ENCODE measurements at regions not wholly inside any gene's neighbourhood (a gene's known extent, or its start where the extent isn't known, plus 50 kb on each side); places are given as distances from the start of the nearest gene placed in this dataset.
"Not testable (repeated sequence)": the region's sequence is repeated elsewhere in the genome, so short reads cannot be mapped to it uniquely, and the experiment has no call there.

GRCh38 chr16:65373097-65373496 is 251.2 kb upstream of the CDH11 start:
- Mint-ChIP-seq H3K27me3 (no peaks in the 10 kb centered on the region), H3K36me3 (ENCODE audit: insufficient read depth) (no peaks in the 10 kb centered on the region), H3K9me3 (peaks cover 0 to 9% of the 10 kb centered on the region in 2 donors), H3K27ac (no peak overlapping the region), H3K4me1 (ENCODE audit: low read depth in 2 of 2) (no peaks in the 10 kb centered on the region), H3K4me3 (no peak overlapping the region)
- DNase-seq, result no peak
- ATAC-seq (replicated peaks), result no peak

DNA sequence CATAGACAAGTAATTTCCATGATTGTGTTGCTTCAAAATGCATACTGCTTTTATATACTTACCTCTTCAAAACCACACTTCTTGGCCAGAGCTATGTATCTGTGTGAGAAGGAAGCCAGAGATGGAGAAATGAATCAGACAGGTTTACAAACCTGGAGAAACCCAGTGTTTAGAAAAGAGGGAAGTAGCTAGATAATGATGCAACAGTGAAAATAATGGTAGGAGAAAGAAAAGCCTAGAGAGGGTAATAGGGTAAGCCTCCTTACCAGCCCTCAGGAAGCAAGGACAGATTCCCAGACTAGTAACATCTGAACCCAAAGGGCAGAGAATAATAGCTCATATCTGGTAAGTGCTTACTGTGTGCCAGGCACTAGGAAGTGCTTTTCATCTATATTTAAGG is 250.3 kb upstream of the CDH11 start:
- H3K36me3 Mint-ChIP-seq (ENCODE audit: insufficient read depth), result no peaks in the 10 kb centered on the region
- no peaks in the 10 kb centered on the region for H3K27me3 Mint-ChIP-seq
- H3K27ac Mint-ChIP-seq, result no peak overlapping the region
- peaks cover 0 to 9% of the 10 kb centered on the region in 2 donors for H3K9me3 Mint-ChIP-seq
- ATAC-seq (replicated peaks), result no peak
- no peak for DNase-seq
- H3K4me1 Mint-ChIP-seq (ENCODE audit: low read depth in 2 of 2), result no peaks in the 10 kb centered on the region
- H3K4me3 Mint-ChIP-seq, result no peak overlapping the region

DNA sequence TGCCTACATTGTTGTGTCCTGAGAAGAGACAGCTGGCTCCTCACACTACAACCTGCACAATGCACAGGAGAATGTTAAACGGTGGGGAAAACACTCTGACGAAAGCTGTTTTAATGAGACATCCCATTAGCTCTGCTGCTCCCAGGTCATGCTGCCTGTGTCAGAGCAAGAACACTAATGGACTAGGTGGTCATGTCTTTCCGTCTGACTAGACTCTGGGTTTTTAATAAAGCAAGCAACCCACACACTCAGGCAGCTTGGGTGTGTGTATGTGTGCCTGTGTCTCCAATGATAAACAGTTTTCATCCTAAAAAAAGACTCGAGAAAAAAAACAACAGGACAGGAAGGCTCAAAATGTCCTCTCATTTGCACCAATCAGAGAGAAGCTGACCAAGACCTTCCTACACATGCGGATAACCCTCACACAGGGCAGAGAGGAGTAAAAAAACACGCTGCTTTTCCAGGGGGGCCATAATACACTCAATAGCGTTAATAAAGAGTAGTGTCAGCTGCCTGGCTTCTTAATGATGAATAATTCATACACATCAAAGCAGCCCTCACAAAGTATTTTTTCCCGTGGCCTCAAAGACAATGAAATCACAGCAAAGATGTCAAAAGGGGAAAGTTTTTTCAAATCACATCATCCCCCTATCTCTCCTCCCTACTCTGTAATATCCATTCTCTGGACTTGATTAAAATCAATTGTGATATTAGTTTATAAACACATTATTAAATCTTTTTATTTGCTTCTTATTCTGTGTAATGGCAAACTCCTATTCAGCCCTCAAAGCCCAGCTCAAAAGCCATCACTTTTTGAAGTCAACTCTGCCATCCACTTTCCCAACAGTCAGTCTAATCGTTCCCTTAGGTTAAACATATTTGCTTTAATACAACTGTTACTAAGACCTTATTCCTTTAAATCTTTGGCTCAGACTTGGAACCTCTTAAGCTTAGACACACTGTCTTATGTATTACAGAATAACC is 244.2 kb upstream of the CDH11 start:
- no peaks in the 10 kb centered on the region for H3K27me3 Mint-ChIP-seq
- H3K27ac Mint-ChIP-seq, result no peak overlapping the region
- DNase-seq, result no peak
- no peaks in the 10 kb centered on the region for H3K4me1 Mint-ChIP-seq (ENCODE audit: low read depth in 2 of 2)
- H3K9me3 Mint-ChIP-seq, result peaks cover 0 to 4% of the 10 kb centered on the region in 2 donors
- H3K36me3 Mint-ChIP-seq (ENCODE audit: insufficient read depth), result no peaks in the 10 kb centered on the region
- no peak for ATAC-seq (replicated peaks)
- no peak overlapping the region for H3K4me3 Mint-ChIP-seq

DNA sequence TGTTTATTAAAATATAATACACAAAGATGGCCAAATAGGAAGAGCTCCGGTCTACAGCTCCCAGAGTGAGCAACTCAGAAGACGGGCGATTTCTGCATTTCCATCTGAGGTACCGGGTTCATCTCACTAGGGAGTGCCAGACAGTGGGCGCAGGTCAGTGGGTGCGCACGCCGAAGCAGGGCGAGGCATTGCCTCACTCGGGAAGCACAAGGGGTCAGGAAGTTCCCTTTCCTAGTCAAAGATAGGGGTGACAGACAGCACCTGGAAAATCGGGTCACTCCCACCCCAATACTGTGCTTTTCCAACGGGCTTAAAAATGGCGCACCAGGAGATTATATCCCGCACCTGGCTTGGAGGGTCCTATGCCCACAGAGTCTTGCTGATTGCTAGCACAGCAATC is 234.9 kb upstream of the CDH11 start:
- not testable (repeated sequence) for H3K27me3 Mint-ChIP-seq; H3K27ac Mint-ChIP-seq; H3K4me1 Mint-ChIP-seq (ENCODE audit: low read depth in 2 of 2); H3K4me3 Mint-ChIP-seq; H3K36me3 Mint-ChIP-seq (ENCODE audit: insufficient read depth); H3K9me3 Mint-ChIP-seq; ATAC-seq (replicated peaks); DNase-seq

DNA sequence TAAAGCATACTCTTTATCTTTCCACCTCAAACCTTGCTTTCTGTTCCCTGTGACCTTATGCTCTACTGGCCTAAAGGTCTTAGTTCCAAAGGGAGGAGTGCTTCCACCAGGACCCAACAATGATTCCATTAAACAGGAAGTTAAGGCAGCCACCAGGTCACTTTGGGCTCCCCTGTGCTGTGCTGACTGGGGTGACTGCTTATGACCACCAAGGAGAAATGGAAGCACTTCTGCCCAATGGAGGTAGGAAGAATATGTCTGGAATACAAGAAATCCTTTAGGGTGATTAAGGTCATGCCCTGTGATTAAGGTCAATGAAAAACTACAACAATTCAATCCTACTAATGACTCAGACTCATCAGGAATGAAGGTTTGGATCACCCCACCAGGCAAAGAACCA is 233.8 kb upstream of the CDH11 start:
- H3K9me3 Mint-ChIP-seq, result peaks cover 0 to 4% of the 10 kb centered on the region in 2 donors
- no peaks in the 10 kb centered on the region for H3K4me1 Mint-ChIP-seq (ENCODE audit: low read depth in 2 of 2)
- H3K27ac Mint-ChIP-seq, result no peak overlapping the region
- H3K36me3 Mint-ChIP-seq (ENCODE audit: insufficient read depth), result no peaks in the 10 kb centered on the region
- DNase-seq (no peak), ATAC-seq (replicated peaks) (no peak)
- no peaks in the 10 kb centered on the region for H3K27me3 Mint-ChIP-seq
- no peak overlapping the region for H3K4me3 Mint-ChIP-seq

DNA sequence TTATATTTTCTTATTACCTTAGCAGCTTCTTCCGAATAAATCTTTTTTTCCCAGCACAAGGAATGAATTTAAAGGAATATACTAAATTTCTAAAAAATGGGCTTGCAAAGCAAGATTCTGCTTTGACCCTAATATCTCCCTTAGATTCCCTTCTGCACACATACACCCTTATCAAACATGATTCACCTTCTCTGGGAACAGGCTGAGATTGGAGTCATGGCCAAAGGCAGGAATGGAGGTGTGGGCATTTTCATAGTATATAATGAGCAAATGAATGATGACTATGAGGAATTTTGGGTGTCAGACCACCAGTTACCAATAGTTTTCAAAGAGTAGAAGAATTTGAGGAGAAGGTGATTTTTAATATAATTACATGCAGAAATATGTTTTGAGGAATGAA is 231.3 kb upstream of the CDH11 start:
- ATAC-seq (replicated peaks) (no peak), DNase-seq (no peak)
- Mint-ChIP-seq H3K4me3 (no peak overlapping the region), H3K27me3 (no peaks in the 10 kb centered on the region), H3K36me3 (ENCODE audit: insufficient read depth) (no peaks in the 10 kb centered on the region), H3K4me1 (ENCODE audit: low read depth in 2 of 2) (no peaks in the 10 kb centered on the region), H3K9me3 (peaks cover 0 to 4% of the 10 kb centered on the region in 2 donors), H3K27ac (no peak overlapping the region)

DNA sequence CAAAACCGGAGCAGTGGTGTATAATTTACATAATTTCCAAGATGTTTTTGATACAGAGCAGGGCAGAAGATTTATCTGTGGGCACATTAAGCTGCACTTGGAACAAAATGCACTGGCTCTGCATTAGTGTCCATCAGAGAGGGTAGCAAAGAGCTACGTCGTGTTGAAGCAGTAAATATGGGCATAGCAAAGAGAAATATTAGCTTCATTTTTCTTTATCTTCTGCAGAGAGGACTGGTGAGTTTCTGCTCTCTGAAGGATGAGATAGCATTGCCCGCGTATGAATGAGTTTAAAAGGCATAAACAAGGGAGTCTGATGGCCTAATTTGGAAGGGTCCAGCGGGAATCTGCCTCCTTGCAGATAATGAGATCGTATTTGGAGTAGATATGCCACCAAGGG is 227.8 kb upstream of the CDH11 start:
- Mint-ChIP-seq H3K36me3 (ENCODE audit: insufficient read depth) (no peaks in the 10 kb centered on the region), H3K9me3 (peaks cover 0 to 12% of the 10 kb centered on the region in 2 donors), H3K4me1 (ENCODE audit: low read depth in 2 of 2) (no peaks in the 10 kb centered on the region), H3K27me3 (no peaks in the 10 kb centered on the region), H3K4me3 (no peak overlapping the region), H3K27ac (no peak overlapping the region)
- DNase-seq (no peak), ATAC-seq (replicated peaks) (no peak)

GRCh38 chr16:65343556-65343955 is 221.7 kb upstream of the CDH11 start:
- Mint-ChIP-seq H3K27ac (no peak overlapping the region), H3K36me3 (ENCODE audit: insufficient read depth) (no peaks in the 10 kb centered on the region), H3K4me1 (ENCODE audit: low read depth in 2 of 2) (no peaks in the 10 kb centered on the region), H3K4me3 (no peak overlapping the region), H3K9me3 (peaks cover 5 to 35% of the 10 kb centered on the region in 2 donors), H3K27me3 (no peaks in the 10 kb centered on the region)
- DNase-seq (no peak), ATAC-seq (replicated peaks) (no peak)

DNA sequence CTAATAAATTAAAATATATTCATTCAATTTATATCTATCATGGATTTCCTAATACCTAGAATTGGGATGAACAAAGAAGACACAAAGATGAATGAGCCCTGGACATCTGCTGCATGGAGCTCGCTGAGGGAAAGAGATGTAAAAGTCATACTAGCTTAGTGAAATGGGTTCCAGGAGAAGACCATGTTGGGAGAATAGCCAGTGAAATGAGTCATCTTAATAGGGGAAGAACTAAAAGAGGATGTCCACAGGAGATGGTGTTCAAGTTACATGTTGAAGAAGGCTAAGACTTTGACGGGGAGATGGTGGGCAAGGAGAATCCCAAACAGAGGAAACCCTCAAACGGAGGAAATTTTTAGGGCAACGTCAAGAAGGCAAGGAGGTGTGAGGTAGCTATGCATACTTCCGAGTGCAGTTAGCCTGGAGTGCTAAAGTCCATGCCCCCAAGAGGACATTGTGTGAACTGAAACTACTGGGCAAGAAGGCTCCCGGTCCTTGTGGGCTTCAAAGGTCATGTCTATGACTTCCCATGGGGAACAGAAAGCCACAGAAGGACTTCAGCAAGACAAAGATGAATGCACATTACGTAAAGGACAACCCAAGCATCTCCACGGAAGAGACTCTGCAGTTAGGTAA is 220.5 kb upstream of the CDH11 start:
- Mint-ChIP-seq H3K9me3 (peaks cover 5 to 35% of the 10 kb centered on the region in 2 donors), H3K4me3 (no peak overlapping the region), H3K36me3 (ENCODE audit: insufficient read depth) (peaks cover under 1% of the 10 kb centered on the region), H3K4me1 (ENCODE audit: low read depth in 2 of 2) (no peaks in the 10 kb centered on the region), H3K27me3 (no peaks in the 10 kb centered on the region), H3K27ac (no peak overlapping the region)
- ATAC-seq (replicated peaks) (no peak), DNase-seq (no peak)

DNA sequence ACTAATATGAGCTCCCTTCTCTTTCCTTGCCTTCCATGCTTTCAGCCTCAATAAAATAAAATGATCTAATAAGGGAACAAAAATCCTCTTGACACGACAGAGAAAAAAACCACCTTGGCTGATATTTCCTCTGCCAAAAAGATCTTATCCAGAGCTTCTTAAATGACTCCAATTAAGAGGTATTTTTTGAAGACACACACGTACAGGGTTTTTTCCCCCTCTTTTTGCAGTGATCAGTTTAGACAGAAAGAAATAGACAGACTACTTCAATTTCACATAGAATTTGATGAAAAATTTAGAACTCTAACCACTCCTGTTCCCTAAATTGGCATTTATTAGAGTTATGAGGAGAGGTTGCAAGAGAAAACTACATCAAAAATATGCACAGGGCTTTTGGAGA is 217.2 kb upstream of the CDH11 start:
- Mint-ChIP-seq H3K4me3 (no peak overlapping the region), H3K9me3 (peaks cover 10 to 32% of the 10 kb centered on the region in 2 donors), H3K4me1 (ENCODE audit: low read depth in 2 of 2) (no peaks in the 10 kb centered on the region), H3K27ac (no peak overlapping the region), H3K27me3 (no peaks in the 10 kb centered on the region), H3K36me3 (ENCODE audit: insufficient read depth) (peaks cover 4% of the 10 kb centered on the region)
- ATAC-seq (replicated peaks) (no peak), DNase-seq (no peak)

GRCh38 chr16:65336160-65336559 is 214.3 kb upstream of the CDH11 start:
- Mint-ChIP-seq H3K4me1 (ENCODE audit: low read depth in 2 of 2) (no peaks in the 10 kb centered on the region), H3K27ac (no peak overlapping the region), H3K4me3 (no peak overlapping the region), H3K36me3 (ENCODE audit: insufficient read depth) (peaks cover 4% of the 10 kb centered on the region), H3K9me3 (peaks cover 6 to 14% of the 10 kb centered on the region in 2 donors), H3K27me3 (no peaks in the 10 kb centered on the region)
- ATAC-seq (replicated peaks), result no peak
- no peak for DNase-seq

DNA sequence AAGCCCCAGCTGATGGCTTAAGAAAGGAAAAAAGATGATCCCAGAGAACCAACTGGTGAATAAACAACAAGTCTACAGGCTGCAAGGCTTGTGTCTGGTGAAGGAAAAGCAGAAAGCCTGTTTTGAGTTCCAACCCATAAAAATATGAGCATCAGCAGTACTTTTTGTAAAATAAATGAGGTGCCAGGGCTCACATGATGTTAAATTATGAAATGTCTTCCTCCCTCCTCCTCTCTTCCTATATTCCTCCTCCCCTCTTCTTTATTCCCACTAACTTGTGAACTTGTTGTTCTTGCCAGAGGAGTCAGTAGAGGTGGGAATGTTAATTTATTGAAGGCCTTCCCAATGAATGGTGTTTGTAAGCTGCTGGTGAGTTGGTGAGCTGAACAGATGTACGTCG is 212.2 kb upstream of the CDH11 start:
- Mint-ChIP-seq H3K27ac (no peak overlapping the region), H3K4me1 (ENCODE audit: low read depth in 2 of 2) (no peaks in the 10 kb centered on the region), H3K27me3 (no peaks in the 10 kb centered on the region), H3K4me3 (no peak overlapping the region), H3K36me3 (ENCODE audit: insufficient read depth) (peaks cover 4% of the 10 kb centered on the region), H3K9me3 (peaks cover 6 to 18% of the 10 kb centered on the region in 2 donors)
- ATAC-seq (replicated peaks) (no peak), DNase-seq (no peak)

- H3K9me3 Mint-ChIP-seq, result peaks cover 6 to 18% of the 10 kb centered on the region in 2 donors
- no peaks in the 10 kb centered on the region for H3K4me1 Mint-ChIP-seq (ENCODE audit: low read depth in 2 of 2)
- no peaks in the 10 kb centered on the region for H3K27me3 Mint-ChIP-seq
- peaks cover 4% of the 10 kb centered on the region for H3K36me3 Mint-ChIP-seq (ENCODE audit: insufficient read depth)
- DNase-seq (no peak), ATAC-seq (replicated peaks) (no peak)
- no peak overlapping the region for H3K4me3 Mint-ChIP-seq
- H3K27ac Mint-ChIP-seq, result no peak overlapping the region
Measured at GRCh38 chr16:65333283-65333682, 211.4 kb upstream of the CDH11 start.

- H3K27me3 Mint-ChIP-seq, result no peaks in the 10 kb centered on the region
- no peaks in the 10 kb centered on the region for H3K36me3 Mint-ChIP-seq (ENCODE audit: insufficient read depth)
- no peak overlapping the region for H3K4me3 Mint-ChIP-seq
- ATAC-seq (replicated peaks) (no peak), DNase-seq (no peak)
- H3K4me1 Mint-ChIP-seq (ENCODE audit: low read depth in 2 of 2), result no peaks in the 10 kb centered on the region
- H3K9me3 Mint-ChIP-seq, result peaks cover 7% of the 10 kb centered on the region in 2 donors
- H3K27ac Mint-ChIP-seq, result no peak overlapping the region
Measured at GRCh38 chr16:65327346-65327745, 205.5 kb upstream of the CDH11 start.
